NCI-H774 (cell line): ENCODE measurements at regions not wholly inside any gene's neighbourhood (a gene's known extent, or its start where the extent isn't known, plus 50 kb on each side); places are given as distances from the start of the nearest gene placed in this dataset.
"Not testable (repeated sequence)": the region's sequence is repeated elsewhere in the genome, so short reads cannot be mapped to it uniquely, and the experiment has no call there.

Source experiments
- DNase-seq: peaks from one replicate; lab custom pipeline; 2025; lab: John Stamatoyannopoulos, UW

DNA sequence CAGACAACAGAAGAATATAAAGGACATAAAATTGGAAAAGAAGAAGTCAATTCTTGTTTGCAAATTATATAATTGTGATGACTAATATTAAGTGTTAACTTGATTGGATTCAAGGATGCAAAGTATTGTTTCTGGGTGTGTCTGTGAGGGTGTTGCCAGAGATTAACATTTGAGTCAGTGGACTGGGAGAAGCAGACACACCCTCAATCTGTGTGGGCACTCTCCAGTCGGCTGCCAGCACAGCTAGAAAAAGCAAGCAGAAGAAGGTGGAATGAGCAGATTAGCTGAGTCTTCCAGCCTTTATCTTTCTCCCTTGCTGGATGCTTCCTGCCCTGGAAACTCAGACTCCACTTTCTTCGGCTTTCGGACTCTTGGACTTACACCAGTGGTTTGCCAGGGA, 51.7 kb downstream of the UBE2NL start:
- DNase-seq = no peak

DNA sequence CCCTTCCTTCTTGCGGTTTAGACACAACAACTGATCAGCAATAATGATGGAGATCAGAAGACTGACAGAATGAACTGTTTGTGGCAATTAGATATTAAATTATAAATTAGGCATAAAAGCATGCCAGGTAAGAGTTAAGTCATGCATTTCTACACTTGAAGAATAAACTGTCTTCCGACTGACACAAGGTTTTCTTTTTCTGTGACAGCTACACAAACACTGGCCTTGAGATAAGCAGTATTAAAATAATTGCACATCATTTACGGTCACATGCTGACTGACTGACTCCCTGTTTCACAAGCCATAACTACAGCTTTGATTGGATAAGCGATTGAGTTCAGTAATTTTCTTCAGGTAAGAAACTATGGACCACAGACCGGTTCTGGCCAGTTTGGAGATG, 56.2 kb downstream of the UBE2NL start:
- no peak for DNase-seq

DNA sequence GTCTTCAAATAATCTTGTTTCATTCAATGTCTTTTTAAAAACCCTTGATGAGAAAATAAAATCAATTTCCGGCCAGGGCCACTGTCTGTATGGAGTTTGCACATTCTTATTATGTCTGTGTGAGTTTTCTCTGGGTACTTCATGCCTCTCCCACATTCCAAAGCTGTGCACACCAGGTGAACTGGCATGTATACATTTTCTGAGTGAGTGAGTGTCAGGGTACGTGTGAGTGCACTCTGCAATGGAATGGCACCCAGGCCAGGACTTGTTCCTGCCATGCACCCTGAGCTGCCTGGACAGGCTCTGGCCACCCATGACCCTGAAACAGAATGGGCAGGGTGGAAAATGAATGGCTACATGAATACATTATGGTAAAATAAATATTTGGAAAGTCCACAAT, 61.3 kb downstream of the UBE2NL start:
- no peak for DNase-seq

DNA sequence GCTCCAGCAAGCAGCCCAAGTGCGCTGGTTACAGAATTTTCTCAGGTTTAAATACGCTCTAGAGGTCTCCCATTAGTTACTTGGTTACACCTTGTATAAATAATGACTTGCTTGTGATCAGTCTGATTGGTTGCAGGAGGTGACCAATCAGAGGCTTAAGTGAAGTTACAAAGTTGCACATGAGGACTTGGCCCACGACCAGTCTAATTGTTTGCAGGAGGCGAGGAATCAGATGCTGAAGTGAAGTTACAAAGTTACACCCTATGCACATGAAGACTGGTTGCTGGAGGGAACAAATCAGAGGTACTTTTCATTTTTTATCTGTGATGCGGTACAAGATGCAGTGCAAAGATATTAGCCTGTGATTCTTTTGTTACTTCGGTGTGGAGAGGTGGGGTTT, 80.7 kb downstream of the UBE2NL start:
- no peak for DNase-seq

DNA sequence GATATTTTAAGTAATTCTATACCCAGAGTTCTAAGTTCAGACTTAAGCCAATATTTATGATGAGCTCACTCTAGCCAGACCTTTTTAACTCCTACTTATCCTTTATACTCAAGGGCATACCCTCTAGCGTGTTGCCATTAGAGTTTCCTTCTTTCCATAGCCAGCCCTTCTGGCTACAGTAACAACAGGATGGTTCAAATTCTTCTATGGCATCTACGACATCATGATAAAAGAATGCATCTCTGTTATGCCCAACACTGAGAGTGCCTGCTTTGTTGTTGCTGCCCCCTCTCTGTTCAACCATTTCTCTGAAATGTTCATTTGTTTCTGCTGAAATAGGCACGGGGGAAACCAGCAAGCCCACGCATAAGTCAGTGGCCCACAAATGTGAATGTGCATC, 104.5 kb downstream of the UBE2NL start:
- no peak for DNase-seq

DNA sequence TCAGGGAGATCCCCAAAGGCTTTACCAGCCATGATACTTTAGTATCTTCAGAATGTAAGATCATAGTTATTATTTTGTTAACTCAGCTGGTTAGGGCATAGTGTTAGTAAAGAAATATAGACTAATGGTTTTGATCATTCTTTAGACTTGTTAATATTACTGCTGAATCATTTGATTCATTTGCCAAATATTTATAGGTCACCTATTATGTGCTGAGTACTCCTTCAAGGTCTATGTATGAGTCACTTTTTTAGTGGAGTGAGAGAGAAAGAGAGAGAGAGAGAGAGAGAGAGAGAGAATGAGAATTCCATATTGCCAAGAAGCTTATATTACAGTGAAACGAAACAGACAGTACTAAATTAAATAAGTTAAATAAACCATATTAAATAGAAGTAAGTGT, 110.3 kb downstream of the UBE2NL start:
- DNase-seq = no peak

DNA sequence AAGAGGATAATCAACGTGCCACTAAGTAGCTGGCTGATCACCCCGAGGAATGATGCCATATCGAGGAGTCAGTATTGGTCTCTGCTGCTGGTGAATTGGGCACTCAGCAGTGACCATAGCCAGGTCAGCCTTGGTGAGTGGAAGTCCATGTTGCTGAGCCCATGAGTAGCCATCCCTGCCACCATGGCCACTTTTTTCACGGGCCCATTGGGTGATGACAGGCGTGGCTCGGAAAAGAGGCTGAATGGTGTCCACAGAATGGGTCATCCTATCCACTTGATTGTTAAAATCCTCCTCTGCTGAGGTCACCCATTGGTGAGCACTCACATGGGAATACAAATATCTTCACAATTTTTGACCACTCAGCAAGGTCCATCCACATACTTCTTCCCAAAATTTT, 114.4 kb downstream of the UBE2NL start:
- DNase-seq = no peak

DNA sequence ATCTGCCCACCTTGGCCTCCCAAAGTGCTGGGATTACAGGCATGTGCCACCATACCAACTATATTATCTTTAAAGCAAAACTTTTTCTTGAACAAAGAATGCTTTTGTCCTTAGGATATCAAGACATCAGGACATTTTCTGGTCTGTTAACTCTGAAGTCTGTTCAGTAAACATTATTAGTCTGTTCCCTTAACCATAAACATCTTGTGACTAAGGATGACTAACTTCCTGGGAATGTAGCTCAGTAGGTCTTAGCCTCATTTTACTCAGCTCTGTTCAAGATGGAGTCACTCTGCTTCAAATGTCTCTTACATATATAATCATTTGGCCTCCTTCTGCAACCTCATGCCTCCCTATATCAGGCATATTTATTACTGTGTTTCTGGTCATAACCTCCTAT, 122.9 kb downstream of the UBE2NL start:
- no peak for DNase-seq

DNA sequence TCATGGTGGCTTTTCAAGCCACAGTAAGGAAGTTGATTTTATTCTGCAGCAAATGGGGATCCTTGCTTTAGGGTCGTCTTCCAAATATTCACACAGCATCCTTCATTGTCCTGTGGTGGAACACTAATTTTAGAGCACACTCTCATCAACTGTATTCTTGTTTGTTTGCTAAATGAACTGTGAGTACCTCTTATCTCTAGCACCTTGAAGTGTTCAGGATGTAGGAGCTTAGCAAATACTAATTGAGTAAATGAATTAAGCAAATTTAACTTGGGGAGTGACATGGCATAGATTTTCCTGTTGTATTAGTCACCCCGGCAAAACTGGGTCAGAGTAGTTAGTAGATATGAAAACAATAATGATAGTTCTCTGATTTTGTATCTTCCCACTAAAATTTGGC, 156.9 kb downstream of the UBE2NL start:
- peak; percentile 0 for DNase-seq

DNA sequence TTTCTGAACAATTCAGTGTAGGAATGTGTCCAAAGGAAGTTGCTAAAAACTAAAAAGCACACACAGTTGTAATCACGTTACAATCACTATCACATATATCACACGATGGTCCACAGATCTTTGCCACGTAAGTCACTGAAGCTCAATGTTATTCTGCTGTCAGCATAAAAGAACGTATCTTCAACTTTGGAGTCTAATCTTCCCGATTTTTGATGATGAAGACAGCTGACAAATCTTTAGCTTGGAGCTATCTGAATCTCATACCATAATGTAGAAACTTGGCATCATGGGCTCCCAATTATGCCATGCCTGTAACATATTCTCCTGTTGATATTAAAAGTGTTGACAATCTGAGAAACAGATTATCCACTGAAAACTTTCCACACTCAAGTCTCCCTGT, 158.4 kb downstream of the UBE2NL start:
- DNase-seq = no peak

DNA sequence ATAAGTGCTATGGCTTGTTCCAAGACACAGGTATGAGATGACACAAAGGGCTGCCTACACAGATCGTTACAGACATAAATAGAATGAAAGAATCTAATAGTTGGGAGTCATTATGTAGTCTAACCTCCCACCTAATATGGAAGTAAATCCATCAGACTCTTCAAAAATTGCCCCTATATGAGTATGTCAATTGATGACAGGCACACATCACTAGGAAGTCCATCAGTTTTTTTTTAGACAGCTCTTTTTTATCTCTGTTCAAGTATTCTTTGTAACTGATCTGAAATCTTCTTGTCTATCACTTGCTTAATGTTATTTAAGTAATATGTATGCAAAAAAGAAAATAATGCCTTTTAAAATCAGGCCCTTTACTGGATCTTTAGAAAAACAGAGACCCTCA, 191.6 kb downstream of the UBE2NL start:
- no peak for DNase-seq

DNA sequence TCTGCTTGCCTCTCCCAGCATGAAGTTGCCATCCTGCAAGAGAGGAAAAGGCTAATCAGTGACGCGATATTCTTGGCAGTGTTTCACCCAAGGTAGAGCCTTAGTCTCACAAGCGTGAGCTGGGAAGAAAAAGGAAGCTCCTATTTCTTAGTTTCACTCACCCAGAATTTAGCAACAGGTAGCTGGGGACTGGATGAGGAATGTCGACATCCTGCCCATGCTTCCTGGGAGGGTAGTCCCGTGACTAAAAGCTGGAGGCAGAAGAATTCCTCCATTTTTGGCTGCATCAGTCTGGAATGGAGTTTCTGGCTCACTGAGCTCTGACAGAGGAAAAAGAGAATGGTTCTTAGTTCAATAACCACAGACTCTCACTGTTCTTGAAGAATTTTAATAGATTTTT, 198.4 kb downstream of the UBE2NL start:
- DNase-seq = not testable (repeated sequence)

DNA sequence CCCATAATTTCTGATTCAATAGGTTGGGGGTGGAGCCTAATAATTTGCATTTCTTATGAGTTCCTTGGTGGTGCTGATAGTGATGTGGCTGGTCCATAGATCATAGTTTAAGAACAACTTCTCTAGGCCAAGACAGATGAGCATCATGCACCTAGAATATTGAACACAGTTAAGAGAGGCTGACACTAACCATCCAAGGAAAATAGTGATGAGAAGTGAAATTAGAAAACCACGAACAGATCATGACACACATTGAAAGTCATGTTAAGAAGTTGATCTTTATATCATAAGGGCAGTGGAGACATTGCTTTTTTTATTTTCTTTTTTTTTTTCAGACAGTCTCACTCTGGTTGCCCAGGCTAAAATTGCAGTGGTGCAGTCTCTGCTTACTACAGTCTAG, 205.8 kb downstream of the UBE2NL start:
- DNase-seq = not testable (repeated sequence)

DNA sequence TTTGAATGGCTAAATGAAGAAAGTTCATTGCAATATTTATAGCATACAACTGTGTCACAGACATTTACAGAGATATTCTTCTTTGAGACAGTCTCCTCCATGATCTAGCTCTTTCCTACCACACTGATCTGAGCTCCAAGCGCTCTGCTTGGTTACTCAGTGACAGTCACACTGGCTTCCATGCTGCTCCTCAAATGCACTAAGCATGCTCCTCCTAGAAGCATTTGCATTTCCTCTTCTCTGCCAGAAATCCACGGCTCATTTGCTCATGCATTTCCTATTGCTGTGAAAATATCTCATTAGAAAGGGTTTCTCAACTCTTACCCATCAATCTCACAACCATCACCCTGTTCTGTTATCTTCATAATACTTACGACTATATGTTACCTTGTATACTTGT, 208.2 kb downstream of the UBE2NL start:
- DNase-seq = not testable (repeated sequence)

DNA sequence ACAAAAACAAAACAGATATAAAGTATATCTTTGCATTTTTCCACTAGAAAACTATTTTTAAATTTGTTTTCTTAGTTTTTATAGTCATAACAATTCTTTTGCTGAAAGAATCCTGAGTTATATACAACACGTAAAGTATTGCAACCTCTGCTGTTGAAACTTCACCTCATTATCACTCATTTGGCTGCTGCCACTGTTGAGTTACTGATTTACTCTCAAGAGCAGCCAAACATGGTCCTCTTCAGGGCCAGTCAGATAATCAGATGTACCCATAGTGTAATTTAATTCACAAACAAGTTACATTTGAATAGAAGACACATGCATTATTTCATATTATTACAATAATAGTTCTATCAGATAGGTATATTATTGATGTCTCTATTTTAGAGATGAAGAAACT, 235.6 kb downstream of the UBE2NL start:
- DNase-seq = not testable (repeated sequence)

DNA sequence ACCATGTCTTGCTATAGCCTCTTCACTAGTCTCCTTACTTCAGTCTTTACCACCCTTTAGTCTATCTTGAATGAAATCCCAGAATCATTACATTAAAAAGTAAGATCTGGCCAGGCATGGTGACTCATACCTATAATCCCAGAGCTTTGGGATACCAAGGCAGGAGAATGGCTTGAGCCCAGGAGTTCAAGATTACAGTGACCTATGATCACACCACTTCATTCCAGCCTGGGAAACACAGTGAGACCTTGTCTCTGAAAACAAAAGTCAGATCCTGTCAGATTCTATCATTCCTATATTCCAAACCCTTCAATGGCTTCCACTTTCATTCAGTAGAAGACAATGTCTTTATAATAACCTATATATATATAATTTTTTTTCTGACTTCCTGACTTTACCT, 237.7 kb downstream of the UBE2NL start:
- DNase-seq = not testable (repeated sequence)

DNA sequence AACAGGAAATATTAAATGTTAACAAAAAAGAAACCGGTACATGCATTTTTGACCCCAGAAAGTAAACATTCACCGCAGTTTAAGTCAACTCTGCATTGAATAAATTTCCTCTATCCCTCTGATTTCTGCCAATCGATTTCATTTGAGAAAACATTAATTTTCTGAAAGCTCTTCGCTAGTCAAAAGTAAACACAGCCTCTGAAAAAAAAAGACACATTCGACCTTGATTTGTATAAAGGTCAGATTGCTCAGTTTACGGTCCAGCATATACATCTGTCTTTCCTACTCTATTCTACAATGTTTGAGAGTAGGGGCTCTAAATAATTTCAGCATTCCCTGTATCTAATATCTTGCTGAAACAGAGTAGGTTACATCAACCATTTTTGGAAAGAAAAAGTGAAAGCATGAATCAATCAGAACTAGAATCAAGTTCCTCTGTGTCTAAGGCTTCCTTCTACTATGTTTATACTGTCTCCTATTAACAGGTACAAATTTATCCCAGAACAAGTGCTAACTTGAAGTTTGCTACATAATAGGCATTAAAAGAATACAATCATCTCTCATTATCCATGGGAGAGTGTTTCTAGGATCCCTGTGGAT, 243.8 kb downstream of the UBE2NL start:
- DNase-seq = not testable (repeated sequence)

DNA sequence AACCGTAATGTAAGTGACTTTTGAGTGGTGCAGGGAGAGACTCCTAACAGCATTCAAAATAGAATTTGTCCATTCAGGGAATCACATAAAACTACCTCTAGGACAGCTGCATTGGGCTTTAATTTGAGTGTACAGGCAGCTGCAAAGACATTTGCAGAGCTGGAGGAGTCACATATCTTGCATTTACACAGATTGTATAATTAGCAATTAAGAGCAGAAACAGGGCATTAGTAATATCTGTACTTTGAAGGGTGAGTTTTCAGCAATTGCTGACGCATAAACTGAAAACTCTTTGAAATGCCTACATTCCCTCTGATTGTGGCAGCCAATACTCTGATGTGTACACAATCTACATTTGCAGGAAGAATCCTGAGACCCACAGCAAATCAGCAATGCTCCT, 245.6 kb downstream of the UBE2NL start:
- DNase-seq = not testable (repeated sequence)

DNA sequence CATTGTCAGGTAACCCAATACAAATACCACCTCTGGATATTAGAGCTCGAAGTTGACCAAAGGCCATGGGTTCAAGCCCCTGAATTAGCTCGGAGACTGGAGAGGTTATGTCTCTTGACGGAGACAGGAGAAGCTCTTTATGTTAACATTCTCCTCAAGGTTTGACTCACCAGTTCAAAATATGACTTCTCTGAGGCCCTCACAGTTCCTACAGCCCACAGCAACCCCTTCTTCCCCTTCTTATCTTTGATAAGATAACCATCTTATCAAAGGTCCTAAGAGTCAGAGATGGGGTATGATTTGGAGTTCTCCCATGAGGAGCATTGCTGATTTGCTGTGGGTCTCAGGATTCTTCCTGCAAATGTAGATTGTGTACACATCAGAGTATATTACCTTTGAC, 246.6 kb downstream of the UBE2NL start:
- not testable (repeated sequence) for DNase-seq

DNA sequence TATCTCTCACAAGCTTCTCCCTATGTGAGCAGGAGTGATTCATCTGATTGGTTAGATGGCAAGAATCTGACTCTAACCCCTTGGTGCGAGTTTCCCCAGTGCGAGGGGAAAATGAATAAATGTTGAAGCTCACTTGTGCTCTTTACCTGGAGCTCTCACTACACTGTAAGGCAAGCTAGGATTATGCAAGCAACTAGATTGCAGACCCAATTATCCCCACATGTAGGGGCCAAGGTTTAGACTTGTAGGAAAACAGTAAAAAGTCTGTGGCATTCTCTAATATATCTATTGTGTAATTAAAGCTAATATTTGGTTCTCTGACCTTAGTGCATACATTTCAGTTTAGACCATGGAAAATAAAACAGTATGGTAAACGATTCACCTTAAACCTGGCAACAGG, 247.2 kb downstream of the UBE2NL start:
- not testable (repeated sequence) for DNase-seq

DNA sequence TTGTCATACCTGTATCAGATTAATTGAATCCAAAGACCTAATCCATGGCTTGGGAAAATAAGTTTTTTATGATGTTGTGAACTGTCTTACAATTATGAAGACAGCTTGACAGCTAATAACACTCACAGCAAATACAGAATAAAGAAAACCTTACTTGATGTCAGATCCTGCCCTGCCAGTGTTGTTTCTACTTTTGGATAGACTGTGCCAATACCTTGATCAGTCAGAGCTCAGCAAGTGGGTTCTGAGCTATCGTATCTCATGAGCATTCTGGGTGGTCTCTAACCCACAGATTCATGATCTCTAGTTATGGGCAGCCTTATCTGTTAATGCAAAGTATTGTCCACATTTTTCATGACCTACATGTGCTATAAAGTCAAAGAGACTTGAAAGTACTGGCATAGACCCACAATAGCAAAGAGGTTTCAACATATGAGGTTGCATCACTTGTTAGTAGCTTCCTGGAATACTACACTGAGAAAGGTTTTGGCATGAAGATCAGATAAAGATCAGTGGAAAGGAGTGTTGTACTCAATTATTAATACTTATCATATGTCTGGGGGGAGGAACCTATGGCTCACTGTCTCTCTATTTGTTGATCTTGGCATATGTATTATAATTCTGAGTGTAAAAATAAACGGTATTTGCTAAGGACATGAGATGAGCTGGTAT, 250.7 kb downstream of the UBE2NL start:
- DNase-seq = not testable (repeated sequence)

DNA sequence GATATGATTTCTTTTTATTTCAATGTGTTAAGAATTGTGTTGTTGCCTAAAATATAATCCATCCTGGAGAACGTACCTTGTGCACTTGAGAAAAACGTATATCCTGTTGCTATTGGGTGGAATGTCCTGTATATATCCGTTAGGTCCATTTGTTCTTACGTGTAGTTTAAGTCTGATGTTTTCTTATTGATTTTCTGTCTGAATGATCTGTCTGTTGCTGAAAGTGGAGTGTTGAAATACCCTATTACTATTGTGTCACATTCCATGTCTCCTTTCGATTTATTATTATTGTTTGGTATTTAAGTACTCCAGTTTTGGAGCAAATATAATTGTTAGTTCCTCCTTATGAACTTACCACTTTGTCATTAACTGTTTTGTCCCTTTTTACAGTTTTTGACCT, 270.6 kb downstream of the UBE2NL start:
- DNase-seq = not testable (repeated sequence)

DNA sequence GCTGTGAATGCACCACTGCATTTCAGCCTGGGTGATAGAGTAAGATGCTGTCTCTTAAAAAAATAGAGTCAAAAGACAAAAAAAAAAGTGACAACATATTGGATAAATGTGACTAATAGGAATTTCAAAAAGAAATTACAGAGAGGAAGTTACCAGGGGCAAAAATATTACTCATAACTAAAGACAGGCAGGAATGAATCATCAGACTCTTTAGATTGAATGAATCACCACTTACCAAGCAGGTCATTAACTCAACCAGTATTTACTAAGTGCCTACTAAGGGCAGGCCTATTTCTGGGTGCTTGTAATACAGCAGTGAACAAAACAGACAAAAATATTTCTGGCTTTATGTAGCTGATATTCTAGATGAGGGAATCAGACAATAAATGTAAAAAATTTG, 301.3 kb downstream of the UBE2NL start:
- not testable (repeated sequence) for DNase-seq

DNA sequence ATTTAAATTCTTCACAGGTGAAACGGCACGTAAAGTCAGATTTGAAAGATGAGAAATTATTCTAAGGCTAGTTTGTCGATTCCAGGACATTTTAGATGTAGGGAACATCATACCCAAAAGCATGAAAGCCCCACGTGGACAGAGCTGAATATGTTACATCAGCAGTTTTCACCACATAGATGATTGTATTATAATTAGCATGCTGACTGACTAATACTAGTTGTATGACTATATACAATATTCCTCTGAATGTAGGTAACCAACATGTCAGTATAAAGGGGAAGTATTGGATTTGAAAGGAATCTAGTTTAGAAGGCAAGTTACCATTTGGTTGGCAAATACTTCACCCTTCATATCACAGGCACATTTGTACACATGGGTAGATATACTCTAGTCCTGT, 304.6 kb downstream of the UBE2NL start:
- DNase-seq = not testable (repeated sequence)
